ENCODE measurements at regions not wholly inside any gene's neighbourhood (a gene's known extent, or its start where the extent isn't known, plus 50 kb on each side); places are given as distances from the start of the nearest gene placed in this dataset.
"Not testable (repeated sequence)": the region's sequence is repeated elsewhere in the genome, so short reads cannot be mapped to it uniquely, and the experiment has no call there.

DNA sequence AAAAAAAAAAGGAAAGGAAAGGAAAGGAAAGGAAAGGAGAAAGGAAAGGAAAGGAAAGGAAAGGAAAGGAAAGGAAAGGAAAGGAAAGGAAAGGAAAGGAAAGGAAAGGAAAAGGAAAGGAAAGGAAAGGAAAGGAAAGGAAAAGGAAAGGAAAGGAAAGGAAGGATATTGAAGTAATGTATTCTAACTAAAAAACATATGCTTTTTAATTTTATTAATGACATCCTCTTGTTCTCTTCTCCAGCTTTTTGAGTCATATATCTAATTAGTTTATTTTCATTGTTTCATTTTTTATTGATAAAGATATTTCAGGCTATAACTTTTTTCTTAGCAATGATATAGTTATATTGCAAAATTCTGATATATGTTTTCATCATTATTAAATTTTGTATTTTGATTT, 585.8 kb upstream of the ARID1B start:
- TF ChIP-seq, protein P1, sequence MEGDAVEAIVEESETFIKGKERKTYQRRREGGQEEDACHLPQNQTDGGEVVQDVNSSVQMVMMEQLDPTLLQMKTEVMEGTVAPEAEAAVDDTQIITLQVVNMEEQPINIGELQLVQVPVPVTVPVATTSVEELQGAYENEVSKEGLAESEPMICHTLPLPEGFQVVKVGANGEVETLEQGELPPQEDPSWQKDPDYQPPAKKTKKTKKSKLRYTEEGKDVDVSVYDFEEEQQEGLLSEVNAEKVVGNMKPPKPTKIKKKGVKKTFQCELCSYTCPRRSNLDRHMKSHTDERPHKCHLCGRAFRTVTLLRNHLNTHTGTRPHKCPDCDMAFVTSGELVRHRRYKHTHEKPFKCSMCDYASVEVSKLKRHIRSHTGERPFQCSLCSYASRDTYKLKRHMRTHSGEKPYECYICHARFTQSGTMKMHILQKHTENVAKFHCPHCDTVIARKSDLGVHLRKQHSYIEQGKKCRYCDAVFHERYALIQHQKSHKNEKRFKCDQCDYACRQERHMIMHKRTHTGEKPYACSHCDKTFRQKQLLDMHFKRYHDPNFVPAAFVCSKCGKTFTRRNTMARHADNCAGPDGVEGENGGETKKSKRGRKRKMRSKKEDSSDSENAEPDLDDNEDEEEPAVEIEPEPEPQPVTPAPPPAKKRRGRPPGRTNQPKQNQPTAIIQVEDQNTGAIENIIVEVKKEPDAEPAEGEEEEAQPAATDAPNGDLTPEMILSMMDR (IDR thresholded peaks at IDR 0.05 in 2 of 3, conservative IDR thresholded peaks at IDR 0.05 in 1 of 3; ENCODE audit: borderline replicate concordance in 1 of 3, insufficient read depth in 1 of 3, low read depth in 2 of 3, low read length in 2 of 3) = not testable (repeated sequence)
- TF ChIP-seq, protein P2, sequence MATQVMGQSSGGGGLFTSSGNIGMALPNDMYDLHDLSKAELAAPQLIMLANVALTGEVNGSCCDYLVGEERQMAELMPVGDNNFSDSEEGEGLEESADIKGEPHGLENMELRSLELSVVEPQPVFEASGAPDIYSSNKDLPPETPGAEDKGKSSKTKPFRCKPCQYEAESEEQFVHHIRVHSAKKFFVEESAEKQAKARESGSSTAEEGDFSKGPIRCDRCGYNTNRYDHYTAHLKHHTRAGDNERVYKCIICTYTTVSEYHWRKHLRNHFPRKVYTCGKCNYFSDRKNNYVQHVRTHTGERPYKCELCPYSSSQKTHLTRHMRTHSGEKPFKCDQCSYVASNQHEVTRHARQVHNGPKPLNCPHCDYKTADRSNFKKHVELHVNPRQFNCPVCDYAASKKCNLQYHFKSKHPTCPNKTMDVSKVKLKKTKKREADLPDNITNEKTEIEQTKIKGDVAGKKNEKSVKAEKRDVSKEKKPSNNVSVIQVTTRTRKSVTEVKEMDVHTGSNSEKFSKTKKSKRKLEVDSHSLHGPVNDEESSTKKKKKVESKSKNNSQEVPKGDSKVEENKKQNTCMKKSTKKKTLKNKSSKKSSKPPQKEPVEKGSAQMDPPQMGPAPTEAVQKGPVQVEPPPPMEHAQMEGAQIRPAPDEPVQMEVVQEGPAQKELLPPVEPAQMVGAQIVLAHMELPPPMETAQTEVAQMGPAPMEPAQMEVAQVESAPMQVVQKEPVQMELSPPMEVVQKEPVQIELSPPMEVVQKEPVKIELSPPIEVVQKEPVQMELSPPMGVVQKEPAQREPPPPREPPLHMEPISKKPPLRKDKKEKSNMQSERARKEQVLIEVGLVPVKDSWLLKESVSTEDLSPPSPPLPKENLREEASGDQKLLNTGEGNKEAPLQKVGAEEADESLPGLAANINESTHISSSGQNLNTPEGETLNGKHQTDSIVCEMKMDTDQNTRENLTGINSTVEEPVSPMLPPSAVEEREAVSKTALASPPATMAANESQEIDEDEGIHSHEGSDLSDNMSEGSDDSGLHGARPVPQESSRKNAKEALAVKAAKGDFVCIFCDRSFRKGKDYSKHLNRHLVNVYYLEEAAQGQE (IDR thresholded peaks at IDR 0.05; ENCODE audit: low read depth) = not testable (repeated sequence)
- not testable (repeated sequence) for TF ChIP-seq RAD21 (IDR thresholded peaks at IDR 0.05; ENCODE audit: low read depth); POLR2A (IDR thresholded peaks at IDR 0.05; ENCODE audit: borderline replicate concordance, extremely low read depth, insufficient read depth, insufficient read length); SIN3A (IDR thresholded peaks at IDR 0.05; ENCODE audit: low read depth); ZFX (IDR thresholded peaks at IDR 0.05); SP1 (IDR thresholded peaks at IDR 0.05; ENCODE audit: low read depth); JUND (IDR thresholded peaks at IDR 0.05); YY1 (IDR thresholded peaks at IDR 0.05; ENCODE audit: extremely low read depth, insufficient replicate concordance, low read depth, low read length); MAX (IDR thresholded peaks at IDR 0.05); EZH2phosphoT487 (IDR thresholded peaks at IDR 0.05; ENCODE audit: borderline replicate concordance); CEBPB (IDR thresholded peaks at IDR 0.05; ENCODE audit: low read depth)
